Stimulated activated CD4-positive, alpha-beta T cell treated with anti-CD3 and anti-CD28 coated beads, Interleukin-15, amount 100 ng/mL, for 48 hours (primary cell): ENCODE measurements at regions not wholly inside any gene's neighbourhood (a gene's known extent, or its start where the extent isn't known, plus 50 kb on each side); places are given as distances from the start of the nearest gene placed in this dataset.
"Not testable (repeated sequence)": the region's sequence is repeated elsewhere in the genome, so short reads cannot be mapped to it uniquely, and the experiment has no call there.

Source experiments
- DNase-seq, 2 donors: peaks; one replicate each; pipeline ENCODE4 v3.0.0-alpha.2; 2020; ENCODE audit warnings: low read depth in 2 of 2

GRCh38 chr1:201724039-201724765, 104.8 kb upstream of the IPO9 start:
- DNase-seq: no peak

- no peak for DNase-seq
Measured at GRCh38 chr1:201724766-201725118, 104.2 kb upstream of the IPO9 start.

- no peak for DNase-seq
Measured at GRCh38 chr1:201726700-201727099, 102.3 kb upstream of the IPO9 start.

- no peak for DNase-seq
Measured at GRCh38 chr1:201728731-201729130, 100.2 kb upstream of the IPO9 start.

- no peak for DNase-seq
Measured at GRCh38 chr1:201729973-201730608, 98.9 kb upstream of the IPO9 start.

GRCh38 chr1:201730611-201731010, 98.3 kb upstream of the IPO9 start:
- DNase-seq: no peak

- DNase-seq: no peak
Measured at GRCh38 chr1:201731142-201731541, 97.8 kb upstream of the IPO9 start.

- no peak for DNase-seq
Measured at GRCh38 chr1:201731592-201731991, 97.4 kb upstream of the IPO9 start.

- DNase-seq: no peak
Measured at GRCh38 chr1:201732351-201732750, 96.6 kb upstream of the IPO9 start.

GRCh38 chr1:201734221-201734620, 94.7 kb upstream of the IPO9 start:
- DNase-seq: not testable (repeated sequence)

- no peak for DNase-seq
Measured at GRCh38 chr1:201734786-201735185, 94.2 kb upstream of the IPO9 start.

- DNase-seq: no peak
Measured at GRCh38 chr1:201736707-201737320, 92.1 kb upstream of the IPO9 start.

- DNase-seq: no peak
Measured at GRCh38 chr1:201737352-201738060, 91.5 kb upstream of the IPO9 start.

- no peak for DNase-seq
Measured at GRCh38 chr1:201739080-201739479, 89.9 kb upstream of the IPO9 start.

- peak; percentile 16 to 31 for DNase-seq
Measured at GRCh38 chr1:201739492-201740085, 89.4 kb upstream of the IPO9 start.

GRCh38 chr1:201740086-201740541, 88.8 kb upstream of the IPO9 start:
- DNase-seq: no peak

GRCh38 chr1:201740670-201741111, 88.3 kb upstream of the IPO9 start:
- DNase-seq: no peak

- no peak for DNase-seq
Measured at GRCh38 chr1:201741763-201742342, 87.1 kb upstream of the IPO9 start.

GRCh38 chr1:201742476-201742875, 86.5 kb upstream of the IPO9 start:
- no peak for DNase-seq

GRCh38 chr1:201742955-201743805, 85.8 kb upstream of the IPO9 start:
- DNase-seq: no peak

- no peak for DNase-seq
Measured at GRCh38 chr1:201745023-201745422, 83.9 kb upstream of the IPO9 start.
